GM18909 (cell line): ENCODE measurements at regions not wholly inside any gene's neighbourhood (a gene's known extent, or its start where the extent isn't known, plus 50 kb on each side); places are given as distances from the start of the nearest gene placed in this dataset.
"Not testable (repeated sequence)": the region's sequence is repeated elsewhere in the genome, so short reads cannot be mapped to it uniquely, and the experiment has no call there.

Experiments used
- ATAC-seq: cut with Tn5 transposase; IDR thresholded peaks from one replicate; pipeline ENCODE4 v1.9.1; 2021; ENCODE audit warnings: mild to moderate bottlenecking; ENCODE audit not compliant: unreplicated experiment, poor library complexity

DNA sequence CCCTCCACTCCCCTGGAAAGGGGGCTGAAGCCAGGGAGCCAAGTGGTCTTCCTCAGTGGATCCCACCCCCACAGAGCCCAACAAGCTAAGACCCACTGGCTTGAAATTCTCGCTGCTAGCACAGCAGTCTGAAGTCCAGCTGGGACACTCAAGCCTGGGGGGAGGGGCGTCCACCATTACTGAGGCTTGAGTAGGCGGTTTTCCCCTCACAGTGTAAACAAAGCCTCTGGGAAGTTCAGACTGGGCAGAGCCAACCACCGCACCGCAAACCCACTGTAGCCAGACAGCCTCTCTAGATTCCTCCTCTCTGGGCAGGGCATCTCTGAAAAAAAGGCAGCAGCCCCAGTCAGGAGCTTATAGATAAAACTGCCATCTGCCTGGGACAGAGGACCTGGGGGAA is 114.4 kb upstream of the GNAI1 start:
- ATAC-seq = not testable (repeated sequence)

DNA sequence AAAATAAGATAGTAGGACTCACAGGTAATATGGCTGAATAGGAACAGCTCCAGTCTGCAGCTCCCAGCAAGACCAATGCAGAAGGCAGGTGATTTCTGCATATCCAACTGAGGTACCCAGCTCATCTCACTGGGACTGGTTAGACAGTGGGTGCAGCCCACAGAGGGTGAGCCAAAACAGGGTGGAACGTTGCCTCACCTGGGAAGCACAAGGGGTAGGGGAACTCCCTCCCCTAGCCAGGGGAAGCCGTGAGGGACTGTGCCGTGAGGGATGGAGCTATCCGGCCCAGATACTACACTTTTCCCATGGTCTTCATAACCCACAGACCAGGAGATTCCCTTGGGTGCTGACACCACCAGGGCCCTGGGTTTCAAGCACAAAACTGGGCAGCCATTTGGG is 114.8 kb upstream of the GNAI1 start:
- not testable (repeated sequence) for ATAC-seq

DNA sequence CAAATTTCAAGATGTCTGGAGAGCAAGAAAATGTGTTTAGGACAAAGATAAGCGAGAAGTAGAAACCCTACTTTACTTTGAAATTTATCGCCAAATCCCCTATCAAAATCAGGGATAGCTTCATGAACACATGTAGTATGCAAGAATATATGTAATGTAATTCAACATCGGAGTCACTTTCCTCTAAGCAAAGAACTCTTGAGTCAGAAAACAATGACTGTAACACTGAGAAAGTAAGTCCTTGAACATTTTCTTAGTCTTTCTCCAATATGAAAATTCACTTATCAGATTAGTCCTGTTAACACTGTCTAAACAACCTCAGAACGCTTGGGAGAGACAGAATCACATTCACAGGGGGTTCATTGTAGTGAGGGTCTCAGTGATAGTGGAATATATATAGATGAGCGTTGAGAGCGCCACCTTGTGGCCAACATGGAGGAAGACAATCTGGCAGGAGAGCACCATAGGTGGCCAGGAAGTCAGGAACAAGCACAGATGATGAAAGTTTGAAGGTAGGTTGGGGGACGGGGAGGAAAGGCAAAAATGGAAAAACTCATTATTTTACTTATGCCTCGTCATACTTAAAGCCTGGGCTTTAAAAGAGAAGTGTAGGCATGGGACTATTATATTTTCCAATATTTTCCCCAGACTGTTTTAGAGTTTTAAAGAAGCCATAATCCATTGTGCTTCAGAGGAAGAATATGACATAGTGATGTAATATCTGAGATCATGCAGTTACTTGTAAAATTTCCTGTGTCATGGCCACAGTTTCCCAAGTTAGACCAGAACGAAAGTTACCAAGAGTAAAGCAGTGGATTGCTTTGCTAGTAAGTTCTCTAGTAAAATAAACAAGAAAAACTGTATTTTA is 115.5 kb upstream of the GNAI1 start:
- peak; percentile 98 for ATAC-seq

DNA sequence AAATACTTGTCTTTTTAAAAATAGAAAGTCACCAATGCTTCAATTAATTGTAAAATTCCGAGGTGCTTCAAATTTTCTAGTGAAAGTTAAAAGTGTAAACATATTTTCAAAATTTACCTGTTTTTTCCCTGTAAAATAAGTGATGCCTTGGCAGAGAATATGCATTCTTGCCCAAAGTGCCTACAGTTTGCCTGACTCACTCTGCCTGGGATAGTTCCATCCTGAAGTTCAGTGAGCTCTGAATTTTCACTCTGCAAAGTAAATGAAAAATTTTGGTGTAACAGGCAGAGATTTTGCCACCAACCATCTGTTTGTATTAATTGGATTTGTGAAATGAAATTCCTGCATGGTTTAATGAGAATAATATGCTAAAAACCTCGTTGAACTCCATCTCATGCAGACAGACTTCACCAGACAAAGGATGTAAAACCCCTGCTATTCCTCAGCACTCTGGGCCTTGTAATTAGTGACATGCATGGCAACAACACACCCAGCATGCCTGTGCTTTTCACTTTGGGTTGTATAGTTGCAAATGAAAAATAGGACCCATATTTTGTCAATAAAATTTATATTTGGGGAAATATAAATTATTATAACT is 117.4 kb upstream of the GNAI1 start:
- no peak for ATAC-seq

DNA sequence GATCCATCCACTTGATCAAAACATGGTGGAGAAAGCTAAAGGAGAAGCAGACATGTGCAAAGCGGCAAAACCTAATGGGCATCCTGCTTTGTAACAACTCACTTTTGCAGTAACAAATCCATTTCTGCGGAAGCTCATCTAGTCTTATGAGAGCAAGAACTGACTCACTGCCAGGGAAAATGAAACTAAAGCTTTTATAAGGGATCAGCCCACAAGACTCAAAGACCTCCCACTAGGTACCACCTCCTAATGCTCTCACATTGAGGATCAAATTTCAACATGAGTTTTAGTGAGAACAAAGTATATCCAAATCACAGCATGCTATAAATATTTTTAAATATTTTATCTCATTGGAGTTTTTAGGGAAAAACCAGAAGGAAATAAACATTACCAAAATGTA is 120.1 kb upstream of the GNAI1 start:
- ATAC-seq = no peak

DNA sequence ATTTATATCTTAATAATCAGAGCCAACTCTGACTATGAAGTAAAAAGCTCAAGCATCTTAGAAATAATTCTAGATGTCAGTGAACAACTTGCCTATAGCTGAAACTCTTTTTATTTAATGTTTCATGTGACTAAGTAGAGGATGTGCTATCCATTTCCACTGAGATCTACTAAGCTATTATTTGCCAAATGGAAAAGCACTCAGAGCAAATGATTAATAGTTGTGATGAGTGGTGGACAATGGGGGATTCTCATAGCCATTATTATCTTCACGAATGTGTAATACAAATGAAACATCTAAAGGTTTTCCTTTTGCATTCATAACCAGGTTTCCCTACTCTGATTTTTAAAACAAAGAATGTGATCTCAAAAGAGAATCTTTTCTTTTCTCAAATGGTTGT is 126.6 kb upstream of the GNAI1 start:
- no peak for ATAC-seq

DNA sequence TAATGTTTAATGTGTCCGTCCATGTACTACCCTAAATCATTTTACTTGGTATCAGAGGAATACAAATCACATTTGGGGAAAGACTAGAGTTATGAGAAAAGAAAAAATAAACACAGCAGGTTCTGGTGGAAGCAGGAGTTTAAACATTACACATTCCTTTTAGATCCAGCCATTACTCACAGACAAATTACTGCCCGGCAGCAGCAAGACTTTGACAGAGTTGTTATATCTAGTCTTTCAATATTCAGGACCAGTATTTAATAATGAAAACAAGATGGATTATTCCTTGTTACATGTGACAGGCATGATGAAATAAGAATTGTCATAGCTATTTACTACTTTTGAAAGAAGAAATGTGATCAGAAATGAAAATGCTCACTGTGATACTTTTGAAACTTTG is 131.8 kb upstream of the GNAI1 start:
- ATAC-seq = no peak

DNA sequence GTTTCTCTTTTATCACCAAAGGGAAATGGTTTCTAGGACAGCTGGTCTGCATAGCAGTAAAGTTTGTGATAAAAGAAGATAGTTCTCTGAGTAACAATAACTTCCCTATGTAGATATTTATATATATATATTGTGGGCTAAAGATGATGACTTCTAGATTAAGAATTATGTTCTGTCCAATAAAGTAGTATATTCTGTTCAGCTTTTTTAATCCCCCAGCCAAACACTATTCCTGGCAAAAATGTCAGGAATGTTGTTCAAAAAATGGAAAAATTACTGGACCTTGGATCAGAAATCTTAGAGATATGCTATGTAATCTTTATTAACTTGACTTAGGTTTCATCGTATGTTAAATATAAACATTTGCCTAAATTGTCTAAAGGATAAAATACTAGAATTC is 136.3 kb upstream of the GNAI1 start:
- no peak for ATAC-seq

DNA sequence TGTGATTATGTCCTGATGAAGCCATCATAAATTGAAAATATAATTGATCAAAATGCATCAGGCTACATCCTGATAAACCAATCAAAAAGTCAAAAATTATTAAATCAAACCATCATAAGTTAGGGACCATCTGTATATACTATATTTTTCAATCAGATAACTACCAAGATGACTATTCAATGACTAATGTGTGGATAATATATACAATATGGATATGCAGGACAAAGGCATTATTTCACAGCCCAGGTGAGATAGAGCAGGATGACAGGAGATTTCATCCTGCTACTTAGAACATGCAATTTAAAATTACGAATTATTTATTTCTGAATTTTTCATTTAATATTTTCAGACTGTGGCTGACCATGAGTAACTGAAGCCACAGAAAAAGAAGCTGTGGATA is 137.3 kb upstream of the GNAI1 start:
- no peak for ATAC-seq

DNA sequence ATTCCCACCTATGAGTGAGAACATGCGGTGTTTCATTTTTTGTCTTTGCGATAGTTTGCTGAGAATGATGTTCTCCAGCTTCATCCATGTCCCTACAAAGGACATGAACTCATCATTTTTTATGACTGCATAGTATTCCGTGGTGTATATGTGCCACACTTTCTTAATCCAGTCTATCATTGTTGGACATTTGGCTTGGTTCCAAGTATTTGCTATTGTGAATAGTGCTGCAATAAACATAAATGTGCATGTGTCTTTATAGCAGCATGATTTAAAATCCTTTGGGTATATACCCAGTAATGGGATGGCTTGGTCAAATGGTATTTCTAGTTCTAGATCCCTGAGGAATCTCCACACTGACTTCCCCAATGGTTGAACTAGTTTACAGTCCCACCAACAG is 138.9 kb upstream of the GNAI1 start:
- not testable (repeated sequence) for ATAC-seq

DNA sequence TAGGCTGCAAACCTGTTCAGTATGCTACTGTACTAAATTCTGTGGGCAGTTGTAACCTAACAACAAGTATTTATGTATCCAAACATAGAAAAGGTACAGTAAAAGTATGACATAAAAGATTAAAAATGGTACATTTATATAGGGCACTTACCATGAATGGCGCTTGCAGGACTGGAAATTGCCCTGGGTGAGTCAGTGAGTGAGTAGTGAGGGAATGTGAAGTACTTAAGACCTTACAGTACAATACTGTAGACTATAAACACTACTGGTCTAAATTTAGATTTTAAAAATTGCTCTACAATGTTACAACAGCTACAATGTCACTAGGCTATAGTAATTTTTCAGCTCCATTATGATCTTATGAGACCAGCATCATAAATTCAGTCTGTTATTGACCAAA is 146.0 kb upstream of the GNAI1 start:
- no peak for ATAC-seq

DNA sequence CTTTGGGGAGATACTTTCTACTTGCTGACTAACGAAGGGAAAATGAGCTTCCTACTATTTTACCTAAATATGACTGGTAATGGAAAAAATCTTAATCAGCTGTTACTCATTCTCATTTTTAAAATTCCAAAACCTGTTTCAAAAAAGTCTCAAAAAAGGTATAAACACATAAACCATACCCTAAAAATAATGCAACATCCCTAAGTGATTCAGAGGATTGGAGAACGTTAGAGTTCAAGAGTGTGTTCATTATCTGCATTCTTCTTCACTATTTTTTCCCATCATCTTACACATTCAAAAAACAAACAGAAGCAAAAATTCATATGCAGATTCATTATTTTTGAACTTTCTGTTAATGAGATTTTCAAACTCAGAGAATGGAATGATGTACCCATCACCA is 150.4 kb upstream of the GNAI1 start:
- ATAC-seq = no peak

DNA sequence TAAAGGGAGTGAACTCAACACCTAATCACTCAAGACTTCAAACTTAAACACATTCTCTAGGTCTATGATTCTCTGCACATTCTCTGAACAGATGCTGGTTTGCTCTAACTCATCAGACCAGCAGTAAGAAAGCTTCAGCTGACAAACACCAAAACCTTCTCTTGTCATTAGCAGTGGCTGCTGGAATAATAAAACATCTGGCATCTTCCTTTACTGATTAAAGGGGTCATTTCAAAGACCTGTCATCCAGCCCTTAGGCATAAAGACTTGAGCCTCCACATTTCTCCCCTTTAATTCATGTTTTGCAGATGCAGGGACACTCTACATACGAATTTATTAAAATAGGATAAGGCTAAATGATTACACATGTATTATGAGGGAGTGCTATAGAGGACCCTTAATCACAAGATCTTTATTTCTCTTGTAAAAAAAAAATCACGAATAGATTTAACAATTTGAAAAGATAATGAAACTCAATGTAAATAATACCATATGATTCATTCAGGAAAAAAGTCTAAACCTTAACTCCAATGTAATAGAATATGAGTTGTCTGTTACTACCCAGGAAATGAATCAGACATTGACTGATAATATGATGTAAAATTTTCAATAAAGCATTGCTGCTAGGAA is 152.4 kb upstream of the GNAI1 start:
- no peak for ATAC-seq

DNA sequence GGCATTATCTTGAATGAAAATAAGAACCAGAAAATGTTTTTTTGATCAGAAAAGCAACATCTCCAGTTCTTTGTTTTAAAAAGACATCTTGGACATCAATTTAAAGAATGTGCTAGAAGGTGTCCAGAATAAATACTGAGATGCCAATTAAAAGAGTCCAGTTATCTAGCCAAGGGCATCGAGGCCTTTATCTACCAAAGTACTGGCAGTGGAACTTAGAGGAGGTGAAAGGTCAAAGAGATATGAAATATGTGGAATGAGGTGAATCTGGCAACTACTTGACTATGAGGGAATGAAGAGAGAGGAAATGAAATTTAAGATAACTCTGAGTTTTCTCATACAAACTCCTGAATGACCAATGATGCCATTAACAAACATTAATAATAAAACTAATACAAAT is 154.3 kb upstream of the GNAI1 start:
- ATAC-seq = no peak

DNA sequence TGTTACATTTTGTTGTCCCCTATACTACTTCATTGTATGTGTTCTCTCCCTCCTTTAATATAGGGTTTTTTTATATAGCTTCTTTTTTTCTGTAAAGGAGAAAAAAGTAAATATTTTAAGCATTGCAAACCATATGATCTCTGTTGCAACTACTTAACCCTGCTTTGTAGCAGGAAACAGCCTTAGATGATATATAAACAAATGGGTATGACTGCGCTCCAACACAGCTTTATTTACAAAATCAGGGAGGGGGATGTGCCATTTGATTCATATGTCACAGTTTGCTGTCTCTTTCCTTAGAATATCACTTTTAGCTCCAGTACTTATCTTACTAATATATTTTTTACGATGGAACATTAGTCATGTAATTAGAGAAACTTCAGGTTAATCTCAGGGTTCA is 155.2 kb upstream of the GNAI1 start:
- no peak for ATAC-seq

DNA sequence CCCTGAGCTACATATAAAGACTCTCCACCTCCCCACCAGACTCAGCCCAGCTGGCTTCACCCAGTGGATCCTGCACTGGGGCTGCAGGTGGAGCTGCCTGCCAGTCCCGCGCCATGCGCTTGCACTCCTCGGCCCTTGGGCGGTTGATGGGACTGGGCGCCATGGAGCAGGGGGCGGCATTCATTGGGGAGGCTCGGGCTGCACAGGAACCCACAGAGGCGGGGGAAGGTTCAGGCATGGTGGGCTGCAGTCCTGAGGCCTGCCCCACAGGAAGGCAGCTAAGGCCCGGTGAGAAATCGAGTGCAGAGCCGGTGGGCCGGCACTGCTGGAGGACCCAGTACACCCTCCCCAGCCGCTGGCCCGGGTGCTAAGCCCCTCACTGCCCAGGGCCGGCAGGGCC is 157.2 kb upstream of the GNAI1 start:
- ATAC-seq = no peak

DNA sequence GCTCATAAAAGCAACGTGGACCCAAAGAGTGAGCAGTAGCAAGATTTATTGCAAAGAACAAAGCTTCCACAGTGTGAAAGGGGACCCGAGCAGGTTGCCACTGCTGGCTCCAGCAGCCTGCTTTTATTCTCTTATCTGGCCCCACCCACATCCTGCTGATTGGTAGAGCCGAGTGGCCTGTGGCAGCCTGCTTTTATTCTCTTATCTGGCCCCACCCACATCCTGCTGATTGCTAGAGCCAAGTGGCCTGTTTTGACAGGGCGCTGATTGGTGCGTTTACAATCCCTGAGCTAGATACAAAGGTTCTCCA is 158.0 kb upstream of the GNAI1 start:
- not testable (repeated sequence) for ATAC-seq

DNA sequence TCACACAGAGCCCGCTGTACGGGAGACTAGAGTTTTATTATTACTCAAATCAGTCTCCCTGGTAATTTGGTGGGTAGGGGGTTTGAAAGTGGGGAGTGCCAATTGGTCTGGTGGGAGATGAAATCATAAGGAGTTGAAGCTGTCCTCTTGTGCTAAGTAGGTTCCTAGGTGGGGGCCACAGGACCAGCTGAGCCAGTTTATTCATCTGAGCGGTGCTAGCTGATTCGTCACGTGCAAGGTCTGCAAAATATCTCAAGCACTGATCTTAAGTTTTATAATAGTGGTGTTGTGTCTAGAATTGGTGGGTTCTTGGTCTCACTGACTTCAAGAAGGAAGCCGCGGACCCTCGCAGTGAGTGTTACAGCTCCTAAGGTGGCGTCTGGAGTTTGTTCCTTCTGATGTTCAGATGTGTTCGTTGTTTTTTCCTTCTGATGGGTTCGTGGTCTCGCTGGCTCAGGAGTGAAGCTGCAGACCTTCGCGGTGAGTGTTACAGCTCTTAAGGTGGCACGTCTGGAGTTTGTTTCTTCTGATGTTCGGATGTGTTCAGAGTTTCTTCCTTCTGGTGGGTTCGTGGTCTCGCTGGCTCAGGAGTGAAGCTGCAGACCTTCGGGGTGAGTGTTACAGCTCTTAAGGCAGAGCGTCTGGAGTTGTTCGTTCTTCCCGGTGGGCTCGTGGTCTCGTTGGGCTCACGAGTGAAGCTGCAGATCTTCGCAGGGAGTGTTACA is 158.5 kb upstream of the GNAI1 start:
- ATAC-seq = not testable (repeated sequence)

DNA sequence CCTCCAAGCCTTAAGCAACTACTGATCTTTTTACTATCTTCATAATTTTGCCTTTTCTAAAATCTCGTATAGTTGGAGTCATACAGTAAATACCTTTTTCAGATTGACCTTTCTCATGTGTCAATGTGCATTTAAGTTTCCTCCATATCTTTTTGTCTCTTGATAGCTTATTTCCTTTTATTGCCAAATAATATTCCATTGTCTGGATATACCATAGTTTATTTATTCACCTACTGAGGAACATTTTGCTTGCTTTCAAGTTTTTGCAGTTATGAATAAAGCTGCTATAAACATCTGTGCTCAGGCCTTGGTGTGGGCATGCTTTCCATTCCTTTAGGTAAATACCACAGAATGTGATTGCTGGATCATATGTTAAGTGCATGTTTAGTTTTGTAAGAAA is 161.2 kb upstream of the GNAI1 start:
- ATAC-seq = no peak

DNA sequence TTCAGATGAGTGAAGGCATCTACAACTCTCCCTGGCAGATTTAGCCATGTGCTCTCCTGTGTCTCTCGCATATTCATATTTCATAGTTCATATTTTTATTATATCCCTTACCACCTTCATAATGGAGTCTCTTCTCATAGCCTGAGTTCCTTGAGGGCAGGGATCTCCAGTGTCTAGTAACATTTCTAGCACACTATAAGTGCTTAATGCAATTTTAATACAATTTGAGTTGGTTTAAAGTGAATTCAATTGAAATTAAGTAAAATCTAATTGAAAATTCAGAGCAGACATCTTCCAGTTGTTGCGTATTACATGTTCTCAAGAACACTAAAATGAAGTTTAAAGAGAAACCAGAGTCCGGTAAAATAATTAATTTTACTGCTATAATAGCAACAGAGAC is 163.6 kb upstream of the GNAI1 start:
- ATAC-seq = no peak

DNA sequence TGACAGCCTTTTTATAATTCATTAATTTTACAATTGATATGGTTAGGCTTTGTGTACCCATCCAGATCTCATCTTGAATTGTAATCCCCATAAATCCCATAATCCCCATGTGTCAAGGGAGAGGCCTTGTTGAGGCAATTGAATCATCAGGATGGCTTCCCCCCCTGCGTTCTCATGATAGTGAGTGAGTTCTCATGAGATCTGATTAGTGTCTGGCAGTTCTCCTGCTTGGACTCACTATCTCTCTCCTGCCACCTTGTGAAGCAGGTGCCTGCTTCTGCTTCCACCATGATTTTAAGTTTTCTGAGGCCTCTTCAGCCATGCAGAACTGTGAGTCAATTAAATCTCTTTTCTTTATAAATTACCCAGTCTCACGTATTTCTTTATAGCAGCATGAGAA is 165.7 kb upstream of the GNAI1 start:
- no peak for ATAC-seq
